HEK293 (cell line): ENCODE measurements at regions not wholly inside any gene's neighbourhood (a gene's known extent, or its start where the extent isn't known, plus 50 kb on each side); places are given as distances from the start of the nearest gene placed in this dataset.

ENCODE experiments used
- CTCF ChIA-PET: fragments of 350-600 bp; formaldehyde crosslinking; extraction: SDS; loops from one replicate; lab custom pipeline; 2021; ENCODE audit warnings: antibody characterized with exemption; lab: Yijun Ruan, JAX
- POLR2A ChIA-PET: fragments of 300-600 bp; formaldehyde crosslinking; extraction: SDS; loops from one replicate; lab custom pipeline; 2020; ENCODE audit warnings: antibody characterized with exemption, inconsistent platforms; lab: Yijun Ruan, JAX
- H3K27ac ChIP-seq: fragments of 200-500 bp; sonication (Bioruptor generic); 2 replicates; pipeline ENCODE4 v1.5.1; 2014; ENCODE audit warnings: low read depth, low read length, control low read depth, inconsistent platforms; ENCODE audit errors: extremely low read depth
- H3K36me3 ChIP-seq, 2 experiments: fragments of 200-500 bp in 1 of 2; sonication (Bioruptor generic) in 1 of 2; 1 replicate in 1 of 2; 2 replicates in 1 of 2; pipeline ENCODE4 v1.5.1; 2014 to 2017; ENCODE audit warnings: inconsistent platforms in 2 of 2, low read length in 2 of 2; ENCODE audit not compliant: control insufficient read depth in 2 of 2, insufficient read depth in 1 of 2
- H3K4me1 ChIP-seq: fragments of 200-500 bp; sonication (Bioruptor generic); 2 replicates; pipeline ENCODE4 v1.5.1; 2014; ENCODE audit warnings: mild to moderate bottlenecking, low read length, inconsistent platforms; ENCODE audit not compliant: control insufficient read depth, insufficient read depth
- H3K4me3 ChIP-seq: 2 replicates; pipeline ENCODE4 v1.5.1; 2011; ENCODE audit warnings: low read depth, mild to moderate bottlenecking, control low read depth, low read length, moderate library complexity
- H3K9me3 ChIP-seq: fragments of 200-500 bp; sonication (Bioruptor generic); 2 replicates; pipeline ENCODE4 v1.5.1; 2014; ENCODE audit warnings: low read depth, low read length, inconsistent platforms; ENCODE audit not compliant: control insufficient read depth, insufficient read depth
- AEBP2 ChIP-seq: fragments of 450-650 bp; formaldehyde crosslinking; IDR thresholded peaks from 2 replicates; pipeline ENCODE4 v1.5.1; 2016; ENCODE audit warnings: missing biosample characterization, missing genetic modification characterization, borderline replicate concordance
- BCL6B ChIP-seq: fragments of 450-650 bp; formaldehyde crosslinking; IDR thresholded peaks from 2 replicates; pipeline ENCODE4 v1.5.1; 2017; ENCODE audit warnings: missing biosample characterization, missing genetic modification characterization
- GLI2 ChIP-seq: fragments of 450-650 bp; formaldehyde crosslinking; IDR thresholded peaks from 2 replicates; pipeline ENCODE4; 2017; ENCODE audit warnings: missing biosample characterization, missing genetic modification characterization, low read depth, borderline replicate concordance
- KLF7 ChIP-seq: fragments of 450-650 bp; formaldehyde crosslinking; IDR thresholded peaks from 2 replicates; pipeline ENCODE4 v1.5.1; 2016; ENCODE audit warnings: missing biosample characterization, missing genetic modification characterization, borderline replicate concordance
- KLF9 ChIP-seq: fragments of 450-650 bp; formaldehyde crosslinking; IDR thresholded peaks from 2 replicates; pipeline ENCODE4 v1.5.1; 2016; ENCODE audit warnings: missing biosample characterization, missing genetic modification characterization, low read depth
- OVOL3 ChIP-seq: fragments of 450-650 bp; formaldehyde crosslinking; IDR thresholded peaks from 2 replicates; pipeline ENCODE4 v1.5.1; 2016; ENCODE audit warnings: missing biosample characterization, missing genetic modification characterization
- PBX3 ChIP-seq: sonication (generic); formaldehyde crosslinking; IDR thresholded peaks from 2 replicates; pipeline ENCODE4 v1.8.1; 2022; ENCODE audit warnings: mild to moderate bottlenecking, moderate library complexity, missing genetic modification reagents
- SALL2 ChIP-seq: fragments of 450-650 bp; formaldehyde crosslinking; IDR thresholded peaks from 2 replicates; pipeline ENCODE4 v1.5.0; 2017; ENCODE audit warnings: missing biosample characterization, mild to moderate bottlenecking, missing genetic modification characterization, borderline replicate concordance
- ZBTB10 ChIP-seq: fragments of 450-650 bp; formaldehyde crosslinking; IDR thresholded peaks from 2 replicates; pipeline ENCODE4 v1.5.1; 2016; ENCODE audit warnings: missing biosample characterization, missing genetic modification characterization
- ZBTB17 ChIP-seq: fragments of 450-650 bp; formaldehyde crosslinking; IDR thresholded peaks from 2 replicates; pipeline ENCODE4 v1.5.1; 2016; ENCODE audit warnings: missing biosample characterization, missing genetic modification characterization
- ZBTB6 ChIP-seq: fragments of 450-650 bp; formaldehyde crosslinking; IDR thresholded peaks from 2 replicates; pipeline ENCODE4 v1.5.1; 2017; ENCODE audit warnings: missing biosample characterization, missing genetic modification characterization
- ZBTB7A ChIP-seq: fragments of 450-650 bp; formaldehyde crosslinking; IDR thresholded peaks from 2 replicates; pipeline ENCODE4 v1.5.1; 2016; ENCODE audit warnings: low read depth, missing biosample characterization, missing genetic modification characterization
- ZBTB8A ChIP-seq: fragments of 450-650 bp; formaldehyde crosslinking; IDR thresholded peaks from 2 replicates; pipeline ENCODE4 v1.5.1; 2016; ENCODE audit warnings: missing biosample characterization, missing genetic modification characterization
- ZFP41 ChIP-seq: fragments of 450-650 bp; formaldehyde crosslinking; IDR thresholded peaks from 2 replicates; pipeline ENCODE4 v1.5.1; 2016; ENCODE audit warnings: missing biosample characterization, missing genetic modification characterization, borderline replicate concordance
- ZNF140 ChIP-seq: fragments of 450-650 bp; formaldehyde crosslinking; IDR thresholded peaks from 2 replicates; pipeline ENCODE4 v1.5.1; 2016; ENCODE audit warnings: missing biosample characterization, missing genetic modification characterization
- ZNF184 ChIP-seq: fragments of 450-650 bp; IDR thresholded peaks from 2 replicates; pipeline ENCODE4 v1.5.1; 2018; ENCODE audit warnings: missing biosample characterization, mild to moderate bottlenecking, missing genetic modification characterization
- ZNF211 ChIP-seq: fragments of 450-650 bp; formaldehyde crosslinking; IDR thresholded peaks from 2 replicates; pipeline ENCODE4 v1.5.1; 2016; ENCODE audit warnings: low read depth, missing biosample characterization, missing genetic modification characterization
- ZNF354C ChIP-seq: fragments of 450-650 bp; formaldehyde crosslinking; IDR thresholded peaks from 2 replicates; pipeline ENCODE4 v1.5.1; 2016; ENCODE audit warnings: missing biosample characterization, missing genetic modification characterization, low read depth, borderline replicate concordance
- ZNF488 ChIP-seq: fragments of 450-650 bp; formaldehyde crosslinking; IDR thresholded peaks from 2 replicates; pipeline ENCODE4 v1.5.1; 2016; ENCODE audit warnings: missing biosample characterization, missing genetic modification characterization
- ZNF513 ChIP-seq: fragments of 450-650 bp; IDR thresholded peaks from 2 replicates; pipeline ENCODE4 v1.5.1; 2018; ENCODE audit warnings: missing biosample characterization, missing genetic modification characterization
- ZNF549 ChIP-seq: fragments of 450-650 bp; IDR thresholded peaks from 2 replicates; pipeline ENCODE4 v1.5.1; 2018; ENCODE audit warnings: missing biosample characterization, missing genetic modification characterization, mild to moderate bottlenecking, inconsistent platforms, moderate library complexity
- ZNF558 ChIP-seq: fragments of 450-650 bp; formaldehyde crosslinking; IDR thresholded peaks from 2 replicates; pipeline ENCODE4 v1.5.1; 2016; ENCODE audit warnings: missing biosample characterization, missing genetic modification characterization
- ZNF830 ChIP-seq: fragments of 450-650 bp; IDR thresholded peaks from 2 replicates; pipeline ENCODE4 v1.5.0; 2018; ENCODE audit warnings: missing biosample characterization, missing genetic modification characterization, low read depth, mild to moderate bottlenecking, moderate library complexity
- ZSCAN30 ChIP-seq: fragments of 450-650 bp; IDR thresholded peaks from 2 replicates; pipeline ENCODE4 v1.5.1; 2018; ENCODE audit warnings: missing biosample characterization, mild to moderate bottlenecking, missing genetic modification characterization, moderate library complexity

- no peak overlapping the region for H3K27ac ChIP-seq
- TF ChIP-seq ZNF830 (tag by site-specific recombination), result no peak
- TF ChIP-seq ZNF488 (tag by site-specific recombination), result 0 out of 2 replicates have a peak, but pooled peaks have one; percentile 79
- TF ChIP-seq ZSCAN30 (tag by site-specific recombination), result no peak
- TF ChIP-seq ZNF558 (tag by site-specific recombination), result peak; percentile 97
- TF ChIP-seq AEBP2 (tag by site-specific recombination), result no peak
- no peak for TF ChIP-seq ZNF549 (tag by site-specific recombination)
- TF ChIP-seq ZNF140 (tag by site-specific recombination), result no peak
- no peak for TF ChIP-seq PBX3
- TF ChIP-seq ZBTB7A (tag by site-specific recombination), result peak; percentile 78; the same call in 1 of the 2 replicates
- peak; percentile 89; the same call in 1 of the 2 replicates for TF ChIP-seq KLF7
- TF ChIP-seq ZFP41 (tag by site-specific recombination), result no peak
- TF ChIP-seq ZBTB6, result no peak
- no peak for TF ChIP-seq ZBTB8A (tag by site-specific recombination)
- peak; percentile 91 for TF ChIP-seq ZNF184 (tag by site-specific recombination)
- peak; percentile 95; the same call in 1 of the 2 replicates for TF ChIP-seq SALL2
- TF ChIP-seq ZBTB10 (tag by site-specific recombination), result peak; percentile 82
- peak; percentile 79 for TF ChIP-seq KLF9 (tag by site-specific recombination)
- TF ChIP-seq ZNF354C, result 0 out of 2 replicates have a peak, but pooled peaks have one; percentile 36
- TF ChIP-seq ZBTB17 (tag by site-specific recombination), result peak; percentile 80
- TF ChIP-seq GLI2 (tag by site-specific recombination), result no peak; the same call in 1 of the 2 replicates
- TF ChIP-seq ZNF513 (tag by site-specific recombination), result no peak
- TF ChIP-seq OVOL3, result no peak
- TF ChIP-seq ZNF211 (tag by site-specific recombination), result no peak
- TF ChIP-seq BCL6B (tag by site-specific recombination), result peak; percentile 86
Measured at GRCh38 chr13:110965038-110965754, 50.3 kb upstream of the ANKRD10 start.

More at GRCh38 chr13:110965038-110965754, 50.3 kb upstream of the ANKRD10 start:
- Histone ChIP-seq H3K4me1 (no peaks in the 10 kb centered on the region), H3K9me3 (no peaks in the 10 kb centered on the region), H3K36me3 (no peaks in the 10 kb centered on the region), H3K4me3 (no peak overlapping the region)
- ChIA-PET CTCF (no interaction called here), POLR2A (no interaction called here)
